K562 (cell line): ENCODE measurements at regions not wholly inside any gene's neighbourhood (a gene's known extent, or its start where the extent isn't known, plus 50 kb on each side); places are given as distances from the start of the nearest gene placed in this dataset.

Experiments
- ATAC-seq: fragments of 200-7000 bp; cut with Tn5 transposase; 3 replicates; pipeline ENCODE4 v1.9.1; 2020; ENCODE audit warnings: moderate library complexity
- BruUV-seq: library from RNA; stranded (reverse); fragments of 400-500 nt; replicated peaks from 2 replicates; lab custom pipeline; 2021; lab: Mats Ljungman, UMichigan
- CTCF ChIA-PET: fragments of 300-600 bp; formaldehyde crosslinking; extraction: SDS; loops from one replicate; lab custom pipeline; 2021; ENCODE audit warnings: low intra/inter-chr PET ratio; lab: Yijun Ruan, JAX
- POLR2A ChIA-PET: fragments of 300-600, 350-650 bp; sonication (Branson Sonifier 250); formaldehyde crosslinking; extraction: SDS; loops from one replicate; lab custom pipeline; 2021; ENCODE audit warnings: antibody characterized with exemption, inconsistent platforms; lab: Yijun Ruan, JAX
- DNase-seq, 4 experiments: peaks; one replicate each; pipeline versions ENCODE4 v3.0.0 to v3.0.0-alpha.2; 2011 to 2018; ENCODE audit warnings: low spot score in 3 of 4, mixed read lengths in 3 of 4; ENCODE audit errors: extremely low read depth in 1 of 4
- FAIRE-seq: peaks from 2 replicates; lab custom pipeline; 2011; peaks lifted over from hg19 to GRCh38; lab: Jason Lieb, UNC
- H2AFZ ChIP-seq: 2 replicates; pipeline ENCODE4 v1.6.0; 2011; ENCODE audit warnings: low read depth, low read length, control low read depth, inconsistent platforms
- H3K27ac ChIP-seq: fragments of 200-600 bp; 3 replicates; pipeline ENCODE4 v1.8.0; 2011; ENCODE audit warnings: low read depth, mild to moderate bottlenecking, control low read depth, inconsistent platforms, low read length, moderate library complexity, mixed read lengths; ENCODE audit errors: extremely low read depth
- H3K27me3 ChIP-seq, 2 experiments: fragments of 300-600 bp in 1 of 2; 2 replicates in 1 of 2; 3 replicates in 1 of 2; pipeline versions ENCODE4 v1.6.0 to v1.8.0; 2011; ENCODE audit warnings: inconsistent platforms in 2 of 2, low read length in 2 of 2, mild to moderate bottlenecking in 1 of 2, mixed read lengths in 1 of 2, moderate library complexity in 1 of 2; ENCODE audit not compliant: control insufficient read depth in 2 of 2, insufficient read depth in 2 of 2
- H3K36me3 ChIP-seq: fragments of 300-600 bp; 3 replicates; pipeline ENCODE4 v1.8.0; 2011; ENCODE audit warnings: mild to moderate bottlenecking, low read length, inconsistent platforms; ENCODE audit not compliant: control insufficient read depth, insufficient read depth
- H3K4me1 ChIP-seq, 2 experiments: fragments of 200-600 bp in 1 of 2; replicated peaks in 1 of 2; 2 replicates in 1 of 2; 3 replicates in 1 of 2; pipeline versions ENCODE4 v1.5.1 to v1.8.0; 2011; ENCODE audit warnings: inconsistent platforms in 2 of 2, low read length in 2 of 2, mild to moderate bottlenecking in 1 of 2, mixed read lengths in 1 of 2, moderate library complexity in 1 of 2; ENCODE audit not compliant: control insufficient read depth in 2 of 2, insufficient read depth in 2 of 2
- H3K4me2 ChIP-seq: 2 replicates; pipeline ENCODE4 v1.6.1; 2011; ENCODE audit warnings: low read length, control low read depth, inconsistent platforms, mixed read lengths; ENCODE audit not compliant: insufficient read depth
- H3K4me3 ChIP-seq: fragments of 200-600 bp; sonication (generic), shearing (Covaris generic); 2 replicates; pipeline ENCODE4 v1.5.1; 2016; ENCODE audit warnings: control low read depth, inconsistent platforms
- H3K79me2 ChIP-seq: fragments of 200-600 bp; 3 replicates; pipeline ENCODE4 v1.8.0; 2011; ENCODE audit warnings: low read length, inconsistent platforms; ENCODE audit not compliant: control insufficient read depth, insufficient read depth
- H3K9ac ChIP-seq, 2 experiments: 2 replicates each; pipeline versions ENCODE4 v1.6.0 to v1.6.1; 2011; ENCODE audit warnings: low read depth in 2 of 2, low read length in 2 of 2, control low read depth in 1 of 2, inconsistent platforms in 1 of 2, mild to moderate bottlenecking in 1 of 2, mixed read lengths in 1 of 2; ENCODE audit not compliant: insufficient read depth in 1 of 2
- H3K9me1 ChIP-seq: one replicate; pipeline ENCODE4 v1.6.0; 2011; ENCODE audit warnings: inconsistent platforms, mild to moderate bottlenecking, low read length, moderate library complexity; ENCODE audit not compliant: control insufficient read depth, insufficient read depth
- H3K9me3 ChIP-seq: replicated peaks from 2 replicates; pipeline ENCODE4 v1.5.1; 2011; ENCODE audit warnings: low read depth, low read length, inconsistent platforms; ENCODE audit not compliant: control insufficient read depth, insufficient read depth
- H4K20me1 ChIP-seq: replicated peaks from 2 replicates; pipeline ENCODE4 v1.6.1; 2011; ENCODE audit warnings: low read length, inconsistent platforms, mixed read lengths; ENCODE audit not compliant: control insufficient read depth, insufficient read depth
- CREB3L1 ChIP-seq: fragments of 450-650 bp; IDR thresholded peaks from 2 replicates; pipeline ENCODE4 v1.6.1; 2014; ENCODE audit warnings: low read depth, mild to moderate bottlenecking, moderate library complexity, borderline replicate concordance
- DPF2 ChIP-seq: fragments of 450-650 bp; IDR thresholded peaks from 2 replicates; pipeline ENCODE4 v1.6.1; 2016
- ETS2 ChIP-seq: IDR thresholded peaks from 2 replicates; pipeline ENCODE4 v1.6.1; 2016; ENCODE audit warnings: borderline replicate concordance, missing genetic modification characterization, mild to moderate bottlenecking, moderate library complexity, missing compliant biosample characterization; ENCODE audit not compliant: poor library complexity, severe bottlenecking
- GTF3C2 ChIP-seq: IDR thresholded peaks from 3 replicates; pipeline ENCODE4 v1.6.1; 2011; ENCODE audit warnings: borderline replicate concordance, mild to moderate bottlenecking, moderate library complexity; ENCODE audit not compliant: insufficient read length; ENCODE audit errors: extremely low read depth
- HLTF ChIP-seq: fragments of 450-650 bp; IDR thresholded peaks from 2 replicates; pipeline ENCODE4 v1.6.1; 2016
- SLC30A9 ChIP-seq: fragments of 250-450 bp; sonication (Bioruptor Pico); IDR thresholded peaks from 2 replicates; pipeline ENCODE4 v1.8.0; 2022; ENCODE audit warnings: mild to moderate bottlenecking, moderate library complexity
- SNAPC5 ChIP-seq: fragments of 250-450 bp; sonication (Bioruptor Pico); IDR thresholded peaks from 2 replicates; pipeline ENCODE4 v1.8.0; 2021; ENCODE audit warnings: moderate library complexity, mild to moderate bottlenecking, inconsistent platforms
- WGBS: fragments of 100-300 bp; shearing (Covaris generic); methylation state at CpG from one replicate; pipeline ENCODE4 v1.1.6; 2016; ENCODE audit warnings: low coverage, mixed read lengths; ENCODE audit not compliant: insufficient coverage; ENCODE audit errors: missing lambda C conversion rate; 5-methylcytosine and 5-hydroxymethylcytosine counted together
- in situ Hi-C: fragments of 300-500 bp; cut with MboI; formaldehyde crosslinking; loops from 4 replicates; pipeline ENCODE4 v1.15.0; 2018; ENCODE audit warnings: inconsistent platforms, mixed read lengths
- intact Hi-C: fragments of 100-400 bp; cut with micrococcal nuclease; formaldehyde crosslinking; loops from 2 replicates; pipeline ENCODE4 v1.14.2; 2022

- ChIA-PET CTCF (no interaction called here), POLR2A (no interaction called here)
- no TSS peak for BruUV-seq
- FAIRE-seq: no peak
- Histone ChIP-seq H2AFZ (no peak overlapping the region), H3K79me2 (no peaks in the 10 kb centered on the region), H3K27ac (no peak overlapping the region), H3K4me3 (no peak overlapping the region), H3K4me2 (no peak overlapping the region), H3K4me1 (no peaks in the 10 kb centered on the region), H3K27me3 (peaks cover 2 to 44% of the 10 kb centered on the region in 2 experiments; a peak in 2 of 5 replicates), H4K20me1 (no peaks in the 10 kb centered on the region; the same call in 1 of the 2 replicates), H3K9me1 (no peaks in the 10 kb centered on the region), H3K9ac (no peak overlapping the region), H3K9me3 (no peaks in the 10 kb centered on the region), H3K36me3 (no peaks in the 10 kb centered on the region)
- 0% methylated on average over 8 of the region's 8 CpGs for WGBS
- no peak for DNase-seq
- in situ Hi-C loops (no loop called here), intact Hi-C loops (no loop called here)
- ATAC-seq: no peak; the same call in 2 of the 3 replicates
- no peak for TF ChIP-seq DPF2
- TF ChIP-seq SLC30A9 (CRISPR knock-in tag): no peak
- TF ChIP-seq HLTF: no peak
- TF ChIP-seq SNAPC5: no peak
Observed at GRCh38 chr7:47722126-47722525, 140.2 kb upstream of the TNS3 start.

GRCh38 chr7:47721670-47722069 is 139.8 kb upstream of the TNS3 start:
- H3K79me2 ChIP-seq: no peaks in the 10 kb centered on the region
- in situ Hi-C loops (no loop called here), intact Hi-C loops (no loop called here)
- DNase-seq (peak; percentile 9 to 27 (median 24)), FAIRE-seq (no peak), ATAC-seq (peak; percentile 79)
- no peaks in the 10 kb centered on the region for H3K4me1 ChIP-seq
- no peak overlapping the region for H3K27ac ChIP-seq
- H3K9me1 ChIP-seq: no peaks in the 10 kb centered on the region
- ChIA-PET CTCF (no interaction called here), POLR2A (no interaction called here)
- H2AFZ ChIP-seq: no peak overlapping the region
- no peak overlapping the region for H3K4me3 ChIP-seq
- H3K9ac ChIP-seq: no peak overlapping the region
- BruUV-seq: no TSS peak
- peaks cover 2 to 47% of the 10 kb centered on the region in 2 experiments; a peak in 2 of 5 replicates for H3K27me3 ChIP-seq
- H3K9me3 ChIP-seq: no peaks in the 10 kb centered on the region
- H3K36me3 ChIP-seq: no peaks in the 10 kb centered on the region
- H3K4me2 ChIP-seq: no peak overlapping the region
- no peaks in the 10 kb centered on the region; the same call in 1 of the 2 replicates for H4K20me1 ChIP-seq
- WGBS: 0% methylated on average over 7 of the region's 9 CpGs
- TF ChIP-seq CREB3L1: no peak
- TF ChIP-seq ETS2: no peak
- no peak for TF ChIP-seq GTF3C2
